SK-N-SH treated with all-trans-retinoic acid at 6 μM for 48 hours (cell line): ENCODE measurements at regions not wholly inside any gene's neighbourhood (a gene's known extent, or its start where the extent isn't known, plus 50 kb on each side); places are given as distances from the start of the nearest gene placed in this dataset.

ENCODE experiments used
- PATZ1 ChIP-seq: fragments of 250-450 bp; sonication (Bioruptor Pico); IDR thresholded peaks from 2 replicates; pipeline ENCODE4 v1.8.0; 2020; ENCODE audit warnings: mild to moderate bottlenecking, moderate library complexity, borderline replicate concordance
- RARB ChIP-seq: fragments of 250-450 bp; sonication (Bioruptor Pico); IDR thresholded peaks from 2 replicates; pipeline ENCODE4 v1.8.0; 2021; ENCODE audit warnings: mild to moderate bottlenecking, moderate library complexity
- SNAI2 ChIP-seq: fragments of 250-450 bp; sonication (Bioruptor Pico); IDR thresholded peaks from 2 replicates; pipeline ENCODE4 v1.5.0; 2020; ENCODE audit warnings: mild to moderate bottlenecking, moderate library complexity
- ZFP30 ChIP-seq: fragments of 450-650 bp; formaldehyde crosslinking; IDR thresholded peaks from 2 replicates; pipeline ENCODE4 v1.5.0; 2022; ENCODE audit warnings: mild to moderate bottlenecking, moderate library complexity

DNA sequence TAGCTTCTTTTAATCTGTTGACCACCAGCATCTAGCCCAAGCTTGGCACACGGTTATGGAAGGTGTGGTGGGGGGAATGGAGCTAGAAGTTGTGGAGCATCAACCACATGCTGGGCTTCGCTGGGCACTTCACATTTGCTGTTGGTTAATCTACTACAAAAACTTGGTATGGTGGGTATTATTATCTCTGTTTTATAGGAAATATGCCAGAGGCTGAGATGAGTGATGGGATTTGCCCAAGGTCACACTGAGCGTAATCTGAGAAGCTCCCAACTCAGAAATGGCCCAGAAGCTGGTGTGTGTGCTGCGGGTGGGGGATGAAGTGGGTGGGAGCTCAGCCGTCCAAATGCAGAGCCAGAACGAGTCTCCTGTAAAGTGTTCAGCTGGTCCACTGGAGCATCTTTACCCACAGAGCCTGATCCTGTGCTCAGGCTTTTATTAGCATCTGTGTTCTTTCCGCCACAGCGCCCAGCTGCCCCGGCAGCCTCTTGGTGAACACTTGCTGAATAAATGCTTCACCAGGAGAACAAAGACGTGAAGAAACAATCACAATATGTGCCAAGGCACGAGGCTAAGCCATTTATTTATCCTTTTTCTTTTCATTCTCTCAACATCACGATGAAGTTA, 98.6 kb upstream of the JUN start:
- TF ChIP-seq RARB (CRISPR knock-in tag) (no peak), SNAI2 (CRISPR knock-in tag) (no peak), PATZ1 (CRISPR knock-in tag) (no peak), ZFP30 (CRISPR knock-in tag) (no peak)
